ENCODE measurements at regions not wholly inside any gene's neighbourhood (a gene's known extent, or its start where the extent isn't known, plus 50 kb on each side); places are given as distances from the start of the nearest gene placed in this dataset.

DNA sequence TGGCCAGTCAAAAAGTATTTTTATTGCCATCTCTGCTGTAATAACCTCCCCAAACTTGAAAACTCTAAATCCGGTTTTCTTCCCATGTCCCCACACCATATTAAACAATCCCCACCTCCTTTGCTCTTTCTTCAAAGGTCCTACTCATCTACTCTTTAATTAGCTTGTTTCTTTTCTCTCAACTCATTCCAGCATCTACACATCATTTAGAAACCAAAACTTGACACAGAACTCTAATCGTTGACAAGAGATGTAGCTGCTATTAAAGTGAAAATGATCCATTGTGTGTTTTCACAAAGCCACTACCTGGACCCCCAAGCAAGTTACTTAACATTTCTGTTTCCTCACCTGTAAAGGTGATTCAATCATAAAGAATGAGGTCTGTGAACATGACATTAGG, 436.3 kb upstream of the NPVF start:
- ChIA-PET POLR2A (no interaction called here), CTCF (no interaction called here)
- no peak overlapping the region for H3K4me2 ChIP-seq (replicated peaks; ENCODE audit: low read depth, low read length, poor library complexity, severe bottlenecking)
- intact Hi-C loops (cut with micrococcal nuclease): no loop called here
- Mint-ChIP-seq H3K4me3 (no peak overlapping the region), H3K4me1 (no peaks in the 10 kb centered on the region), H3K27me3 (peaks cover 43% of the 10 kb centered on the region), H3K9me3 (ENCODE audit: insufficient read depth) (no peaks in the 10 kb centered on the region), H3K27ac (no peak overlapping the region)
- no peak for TF ChIP-seq EZH2 (IDR thresholded peaks at IDR 0.05; ENCODE audit: borderline replicate concordance, insufficient read depth, low read depth, low read length, poor library complexity, severe bottlenecking)
- TF ChIP-seq, protein P1, sequence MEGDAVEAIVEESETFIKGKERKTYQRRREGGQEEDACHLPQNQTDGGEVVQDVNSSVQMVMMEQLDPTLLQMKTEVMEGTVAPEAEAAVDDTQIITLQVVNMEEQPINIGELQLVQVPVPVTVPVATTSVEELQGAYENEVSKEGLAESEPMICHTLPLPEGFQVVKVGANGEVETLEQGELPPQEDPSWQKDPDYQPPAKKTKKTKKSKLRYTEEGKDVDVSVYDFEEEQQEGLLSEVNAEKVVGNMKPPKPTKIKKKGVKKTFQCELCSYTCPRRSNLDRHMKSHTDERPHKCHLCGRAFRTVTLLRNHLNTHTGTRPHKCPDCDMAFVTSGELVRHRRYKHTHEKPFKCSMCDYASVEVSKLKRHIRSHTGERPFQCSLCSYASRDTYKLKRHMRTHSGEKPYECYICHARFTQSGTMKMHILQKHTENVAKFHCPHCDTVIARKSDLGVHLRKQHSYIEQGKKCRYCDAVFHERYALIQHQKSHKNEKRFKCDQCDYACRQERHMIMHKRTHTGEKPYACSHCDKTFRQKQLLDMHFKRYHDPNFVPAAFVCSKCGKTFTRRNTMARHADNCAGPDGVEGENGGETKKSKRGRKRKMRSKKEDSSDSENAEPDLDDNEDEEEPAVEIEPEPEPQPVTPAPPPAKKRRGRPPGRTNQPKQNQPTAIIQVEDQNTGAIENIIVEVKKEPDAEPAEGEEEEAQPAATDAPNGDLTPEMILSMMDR (IDR thresholded peaks at IDR 0.05): no peak
- no peaks in the 10 kb centered on the region for H3K9me3 ChIP-seq (ENCODE audit: control extremely low read depth in 1 of 3, control insufficient read depth in 2 of 3, insufficient read depth in 1 of 3, low read length in 2 of 3)
- no peak overlapping the region for H3K4me3 ChIP-seq (ENCODE audit: control extremely low read depth in 1 of 5, extremely low read depth in 1 of 5, insufficient read depth in 1 of 5, low read depth in 2 of 5, low read length in 4 of 5)
- H3K79me2 ChIP-seq (ENCODE audit: control insufficient read depth, insufficient read depth, low read length): no peaks in the 10 kb centered on the region
- H2AFZ ChIP-seq (ENCODE audit: insufficient read depth, low read depth, low read length, poor library complexity, severe bottlenecking): no peak overlapping the region
- H3K27ac ChIP-seq (ENCODE audit: low read length in 2 of 2): no peak overlapping the region
- 75% methylated on average over 1 of the region's 2 CpGs for WGBS (ENCODE audit: insufficient coverage)
- H3K9ac ChIP-seq (ENCODE audit: low read length): no peak overlapping the region
- no peaks in the 10 kb centered on the region for H3K4me1 ChIP-seq (ENCODE audit: control insufficient read depth in 2 of 2, insufficient read depth in 2 of 2, low read length in 2 of 2)
- H3K36me3 ChIP-seq (replicated peaks in 1 of 2; ENCODE audit: control extremely low read depth in 1 of 2, control insufficient read depth in 1 of 2, extremely low read depth in 1 of 2, insufficient read depth in 2 of 2, low read length in 1 of 2): no peaks in the 10 kb centered on the region
- no peak for ATAC-seq (ENCODE audit: low read depth)
- no peak for DNase-seq
- H3K27me3 ChIP-seq (replicated peaks in 1 of 4; ENCODE audit: control extremely low read depth in 1 of 4, control insufficient read depth in 3 of 4, insufficient read depth in 4 of 4, low read length in 3 of 4): peaks cover 0 to 4% (median 0%) of the 10 kb centered on the region in 4 experiments
- H4K20me1 ChIP-seq (ENCODE audit: control insufficient read depth, insufficient read depth, low read length, poor library complexity, severe bottlenecking): no peaks in the 10 kb centered on the region

GRCh38 chr7:25665374-25665773, 437.1 kb upstream of the NPVF start:
- 92% methylated on average over 4 of the region's 4 CpGs for WGBS (ENCODE audit: insufficient coverage)
- POLR2A ChIA-PET: no interaction called here
- Histone ChIP-seq H3K9ac (ENCODE audit: low read length) (no peak overlapping the region), H2AFZ (ENCODE audit: insufficient read depth, low read depth, low read length, poor library complexity, severe bottlenecking) (no peak overlapping the region), H3K36me3 (replicated peaks in 1 of 2; ENCODE audit: control extremely low read depth in 1 of 2, control insufficient read depth in 1 of 2, extremely low read depth in 1 of 2, insufficient read depth in 2 of 2, low read length in 1 of 2) (no peaks in the 10 kb centered on the region), H4K20me1 (ENCODE audit: control insufficient read depth, insufficient read depth, low read length, poor library complexity, severe bottlenecking) (no peaks in the 10 kb centered on the region), H3K9me3 (ENCODE audit: control extremely low read depth in 1 of 3, control insufficient read depth in 2 of 3, insufficient read depth in 1 of 3, low read length in 2 of 3) (no peaks in the 10 kb centered on the region), H3K79me2 (ENCODE audit: control insufficient read depth, insufficient read depth, low read length) (no peaks in the 10 kb centered on the region), H3K4me3 (ENCODE audit: control extremely low read depth in 1 of 5, extremely low read depth in 1 of 5, insufficient read depth in 1 of 5, low read depth in 2 of 5, low read length in 4 of 5) (no peak overlapping the region), H3K27ac (ENCODE audit: low read length in 2 of 2) (no peak overlapping the region), H3K4me2 (replicated peaks; ENCODE audit: low read depth, low read length, poor library complexity, severe bottlenecking) (no peak overlapping the region), H3K27me3 (replicated peaks in 1 of 4; ENCODE audit: control extremely low read depth in 1 of 4, control insufficient read depth in 3 of 4, insufficient read depth in 4 of 4, low read length in 3 of 4) (peaks cover 0 to 5% (median 0%) of the 10 kb centered on the region in 4 experiments), H3K4me1 (ENCODE audit: control insufficient read depth in 2 of 2, insufficient read depth in 2 of 2, low read length in 2 of 2) (no peaks in the 10 kb centered on the region)
- H3K4me3 Mint-ChIP-seq: no peak overlapping the region
- DNase-seq (no peak), ATAC-seq (ENCODE audit: low read depth) (no peak)
- H3K9me3 Mint-ChIP-seq (ENCODE audit: insufficient read depth): no peaks in the 10 kb centered on the region
- CTCF ChIA-PET: no interaction called here
- H3K4me1 Mint-ChIP-seq: no peaks in the 10 kb centered on the region
- intact Hi-C loops (cut with micrococcal nuclease): no loop called here
- H3K27me3 Mint-ChIP-seq: peaks cover 46% of the 10 kb centered on the region
- no peak for TF ChIP-seq EZH2 (IDR thresholded peaks at IDR 0.05; ENCODE audit: borderline replicate concordance, insufficient read depth, low read depth, low read length, poor library complexity, severe bottlenecking)
- TF ChIP-seq, protein P1 (IDR thresholded peaks at IDR 0.05): no peak
- H3K27ac Mint-ChIP-seq: no peak overlapping the region
